CD8-positive, alpha-beta memory T cell (primary cell): ENCODE measurements at regions not wholly inside any gene's neighbourhood (a gene's known extent, or its start where the extent isn't known, plus 50 kb on each side); places are given as distances from the start of the nearest gene placed in this dataset.

Source experiments
- CTCF ChIA-PET: fragments of 350-600 bp; sonication (Branson Sonifier 250); formaldehyde crosslinking; loops from one replicate; lab custom pipeline; 2021; ENCODE audit warnings: antibody characterized with exemption; lab: Charles Lee
- POLR2A ChIA-PET: fragments of 350-600 bp; sonication (Branson Sonifier 250); formaldehyde crosslinking; loops from one replicate; lab custom pipeline; 2021; ENCODE audit warnings: antibody characterized with exemption; lab: Charles Lee
- DNase-seq, 5 donors: peaks; one replicate each; pipeline versions ENCODE4 v3.0.0 to v3.0.0-alpha.2; 2020 to 2022; ENCODE audit warnings: mixed read lengths in 1 of 5
- H3K27ac ChIP-seq: one replicate; pipeline ENCODE4 v1.7.0; 2013; ENCODE audit warnings: low read depth, mild to moderate bottlenecking, low read length, moderate library complexity
- H3K27me3 ChIP-seq: 2 replicates; pipeline ENCODE4 v1.7.0; 2013; ENCODE audit warnings: low read length, mild to moderate bottlenecking; ENCODE audit not compliant: insufficient read depth, poor library complexity, severe bottlenecking
- H3K36me3 ChIP-seq: 2 replicates; pipeline ENCODE4 v1.7.0; 2013; ENCODE audit warnings: mild to moderate bottlenecking, low read length, moderate library complexity; ENCODE audit not compliant: insufficient read depth
- H3K4me1 ChIP-seq: 2 replicates; pipeline ENCODE4 v1.7.0; 2013; ENCODE audit warnings: mild to moderate bottlenecking, low read length, moderate library complexity; ENCODE audit not compliant: insufficient read depth
- H3K4me3 ChIP-seq: 2 replicates; pipeline ENCODE4 v1.7.0; 2013; ENCODE audit warnings: mild to moderate bottlenecking, low read length
- H3K9me3 ChIP-seq: 2 replicates; pipeline ENCODE4 v1.7.0; 2013; ENCODE audit warnings: mild to moderate bottlenecking, low read length
- H3K27ac Mint-ChIP-seq, 8 donors: one replicate each; pipeline ENCODE4 v1.8.0; 2020 to 2021; ENCODE audit warnings: mixed read lengths in 8 of 8, mild to moderate bottlenecking in 6 of 8, inconsistent platforms in 3 of 8, moderate library complexity in 3 of 8
- H3K27me3 Mint-ChIP-seq, 2 donors: one replicate each; pipeline ENCODE4 v1.8.0; 2020 to 2021; ENCODE audit warnings: mixed read lengths in 2 of 2, mild to moderate bottlenecking in 1 of 2, moderate library complexity in 1 of 2
- H3K36me3 Mint-ChIP-seq, 3 donors: one replicate each; pipeline ENCODE4 v1.8.0; 2020 to 2021; ENCODE audit warnings: mixed read lengths in 3 of 3, inconsistent platforms in 1 of 3, mild to moderate bottlenecking in 1 of 3
- H3K4me1 Mint-ChIP-seq, 3 donors: one replicate each; pipeline ENCODE4 v1.8.0; 2020 to 2021; ENCODE audit warnings: mixed read lengths in 3 of 3, inconsistent platforms in 1 of 3, mild to moderate bottlenecking in 1 of 3
- H3K4me3 Mint-ChIP-seq, 7 donors: one replicate each; pipeline ENCODE4 v1.8.0; 2020 to 2021; ENCODE audit warnings: mixed read lengths in 7 of 7, mild to moderate bottlenecking in 6 of 7, moderate library complexity in 4 of 7, inconsistent platforms in 2 of 7
- H3K9me3 Mint-ChIP-seq, 5 donors: one replicate each; pipeline ENCODE4 v1.8.0; 2020 to 2022; ENCODE audit warnings: mixed read lengths in 5 of 5, mild to moderate bottlenecking in 3 of 5, moderate library complexity in 2 of 5, inconsistent platforms in 1 of 5

GRCh38 chr17:54493691-54494090, 407.0 kb upstream of the TOM1L1 start:
- Mint-ChIP-seq H3K4me3 (no peak overlapping the region), H3K36me3 (no peaks in the 10 kb centered on the region), H3K4me1 (no peaks in the 10 kb centered on the region), H3K27ac (no peak overlapping the region), H3K27me3 (no peaks in the 10 kb centered on the region), H3K9me3 (peaks cover 3 to 5% (median 3%) of the 10 kb centered on the region in 5 donors)
- H3K4me1 ChIP-seq, result no peaks in the 10 kb centered on the region
- POLR2A ChIA-PET, result no interaction called here
- no peak overlapping the region for H3K4me3 ChIP-seq
- no peaks in the 10 kb centered on the region for H3K9me3 ChIP-seq
- DNase-seq, result no peak
- no peaks in the 10 kb centered on the region for H3K27me3 ChIP-seq
- no peaks in the 10 kb centered on the region for H3K36me3 ChIP-seq
- CTCF ChIA-PET, result no interaction called here
- H3K27ac ChIP-seq, result no peak overlapping the region

GRCh38 chr17:54494721-54495715, 405.6 kb upstream of the TOM1L1 start:
- ChIA-PET POLR2A (no interaction called here), CTCF (no interaction called here)
- Mint-ChIP-seq H3K27ac (no peak overlapping the region), H3K4me1 (no peaks in the 10 kb centered on the region), H3K4me3 (no peak overlapping the region), H3K36me3 (no peaks in the 10 kb centered on the region), H3K27me3 (no peaks in the 10 kb centered on the region), H3K9me3 (peaks cover 3 to 5% (median 3%) of the 10 kb centered on the region in 5 donors)
- H3K9me3 ChIP-seq, result no peaks in the 10 kb centered on the region
- no peaks in the 10 kb centered on the region for H3K4me1 ChIP-seq
- no peak overlapping the region for H3K4me3 ChIP-seq
- H3K27me3 ChIP-seq, result no peaks in the 10 kb centered on the region
- DNase-seq, result no peak
- no peak overlapping the region for H3K27ac ChIP-seq
- no peaks in the 10 kb centered on the region for H3K36me3 ChIP-seq

GRCh38 chr17:54505404-54505803, 395.2 kb upstream of the TOM1L1 start:
- H3K27me3 ChIP-seq, result no peaks in the 10 kb centered on the region
- no peaks in the 10 kb centered on the region for H3K36me3 ChIP-seq
- H3K9me3 ChIP-seq, result no peaks in the 10 kb centered on the region
- no peak overlapping the region for H3K27ac Mint-ChIP-seq
- no peak for DNase-seq
- H3K27ac ChIP-seq, result no peak overlapping the region
- H3K4me3 ChIP-seq, result no peak overlapping the region
- no peaks in the 10 kb centered on the region for H3K36me3 Mint-ChIP-seq
- H3K27me3 Mint-ChIP-seq, result no peaks in the 10 kb centered on the region
- H3K4me1 Mint-ChIP-seq, result no peaks in the 10 kb centered on the region
- peaks cover 0 to 14% (median 8%) of the 10 kb centered on the region in 5 donors for H3K9me3 Mint-ChIP-seq
- POLR2A ChIA-PET, result no interaction called here
- no peak overlapping the region for H3K4me3 Mint-ChIP-seq
- H3K4me1 ChIP-seq, result no peaks in the 10 kb centered on the region
- CTCF ChIA-PET, result no interaction called here

GRCh38 chr17:54518706-54519105, 381.9 kb upstream of the TOM1L1 start:
- H3K27ac ChIP-seq, result no peak overlapping the region
- ChIA-PET POLR2A (no interaction called here), CTCF (no interaction called here)
- Mint-ChIP-seq H3K4me1 (no peaks in the 10 kb centered on the region), H3K4me3 (no peak overlapping the region), H3K27ac (no peak overlapping the region), H3K27me3 (no peaks in the 10 kb centered on the region), H3K36me3 (peaks cover 0 to 3% (median 2%) of the 10 kb centered on the region in 3 donors), H3K9me3 (peaks cover 6 to 16% (median 9%) of the 10 kb centered on the region in 5 donors)
- no peaks in the 10 kb centered on the region for H3K9me3 ChIP-seq
- no peak overlapping the region for H3K4me3 ChIP-seq
- H3K4me1 ChIP-seq, result no peaks in the 10 kb centered on the region
- no peaks in the 10 kb centered on the region for H3K36me3 ChIP-seq
- no peak for DNase-seq
- no peaks in the 10 kb centered on the region for H3K27me3 ChIP-seq

GRCh38 chr17:54521137-54521536, 379.5 kb upstream of the TOM1L1 start:
- H3K9me3 ChIP-seq, result no peaks in the 10 kb centered on the region
- no peaks in the 10 kb centered on the region for H3K27me3 ChIP-seq
- H3K4me3 Mint-ChIP-seq, result no peak overlapping the region
- H3K27ac Mint-ChIP-seq, result no peak overlapping the region
- no peaks in the 10 kb centered on the region for H3K4me1 Mint-ChIP-seq
- H3K36me3 ChIP-seq, result no peaks in the 10 kb centered on the region
- ChIA-PET CTCF (no interaction called here), POLR2A (no interaction called here)
- no peak for DNase-seq
- no peak overlapping the region for H3K4me3 ChIP-seq
- peaks cover 0 to 3% (median 2%) of the 10 kb centered on the region in 3 donors for H3K36me3 Mint-ChIP-seq
- H3K4me1 ChIP-seq, result no peaks in the 10 kb centered on the region
- H3K9me3 Mint-ChIP-seq, result peaks cover 7 to 12% (median 9%) of the 10 kb centered on the region in 5 donors
- H3K27ac ChIP-seq, result no peak overlapping the region
- H3K27me3 Mint-ChIP-seq, result no peaks in the 10 kb centered on the region

- H3K9me3 Mint-ChIP-seq, result peaks cover 0 to 9% (median 5%) of the 10 kb centered on the region in 5 donors
- H3K4me3 Mint-ChIP-seq, result no peak overlapping the region
- H3K9me3 ChIP-seq, result no peaks in the 10 kb centered on the region
- no peak for DNase-seq
- H3K36me3 ChIP-seq, result no peaks in the 10 kb centered on the region
- H3K36me3 Mint-ChIP-seq, result peaks cover 0 to under 1% (median 0%) of the 10 kb centered on the region in 3 donors
- H3K4me1 ChIP-seq, result no peaks in the 10 kb centered on the region
- H3K27ac ChIP-seq, result no peak overlapping the region
- no peaks in the 10 kb centered on the region for H3K27me3 ChIP-seq
- no peaks in the 10 kb centered on the region for H3K27me3 Mint-ChIP-seq
- POLR2A ChIA-PET, result no interaction called here
- H3K27ac Mint-ChIP-seq, result no peak overlapping the region
- CTCF ChIA-PET, result no interaction called here
- no peak overlapping the region for H3K4me3 ChIP-seq
- no peaks in the 10 kb centered on the region for H3K4me1 Mint-ChIP-seq
Observed at GRCh38 chr17:54524501-54524900, 376.2 kb upstream of the TOM1L1 start.

- DNase-seq, result no peak
- H3K36me3 Mint-ChIP-seq, result no peaks in the 10 kb centered on the region
- CTCF ChIA-PET, result no interaction called here
Observed at GRCh38 chr17:54527941-54528340, 372.7 kb upstream of the TOM1L1 start.

GRCh38 chr17:54530398-54530797, 370.3 kb upstream of the TOM1L1 start:
- CTCF ChIA-PET, result no interaction called here
- Histone ChIP-seq H3K4me3 (no peak overlapping the region), H3K36me3 (no peaks in the 10 kb centered on the region), H3K27me3 (no peaks in the 10 kb centered on the region), H3K27ac (no peak overlapping the region), H3K4me1 (no peaks in the 10 kb centered on the region), H3K9me3 (no peaks in the 10 kb centered on the region)
- DNase-seq, result no peak
- Mint-ChIP-seq H3K4me1 (no peaks in the 10 kb centered on the region), H3K27me3 (no peaks in the 10 kb centered on the region), H3K9me3 (peaks cover 0 to 5% (median 0%) of the 10 kb centered on the region in 5 donors), H3K27ac (no peak overlapping the region), H3K4me3 (no peak overlapping the region), H3K36me3 (no peaks in the 10 kb centered on the region)
- POLR2A ChIA-PET, result no interaction called here

More at GRCh38 chr17:54527941-54528340, 372.7 kb upstream of the TOM1L1 start:
- Histone ChIP-seq H3K9me3 (no peaks in the 10 kb centered on the region), H3K36me3 (no peaks in the 10 kb centered on the region), H3K27me3 (no peaks in the 10 kb centered on the region), H3K27ac (no peak overlapping the region), H3K4me3 (no peak overlapping the region), H3K4me1 (no peaks in the 10 kb centered on the region)
- Mint-ChIP-seq H3K4me3 (no peak overlapping the region), H3K4me1 (no peaks in the 10 kb centered on the region), H3K27me3 (no peaks in the 10 kb centered on the region), H3K9me3 (peaks cover 0 to 8% (median 0%) of the 10 kb centered on the region in 5 donors), H3K27ac (no peak overlapping the region)
- POLR2A ChIA-PET, result no interaction called here
